CD4-positive, CD25-positive, alpha-beta regulatory T cell (primary cell): ENCODE measurements at regions not wholly inside any gene's neighbourhood (a gene's known extent, or its start where the extent isn't known, plus 50 kb on each side); places are given as distances from the start of the nearest gene placed in this dataset.
"Not testable (repeated sequence)": the region's sequence is repeated elsewhere in the genome, so short reads cannot be mapped to it uniquely, and the experiment has no call there.

Source experiments
- ATAC-seq, 2 donors: fragments of 150-1000 bp; cut with Tn5 transposase; one replicate each; pipeline ENCODE4 v1.10.0; 2021; ENCODE audit warnings: low read depth in 2 of 2, moderate number of reproducible peaks in 2 of 2, moderate library complexity in 1 of 2
- DNase-seq, 3 donors: peaks; one replicate each; pipeline versions ENCODE4 v3.0.0 to v3.0.0-alpha.2; 2012 to 2022; ENCODE audit warnings: mixed read lengths in 1 of 3
- H3K27ac ChIP-seq: one replicate; pipeline ENCODE4 v1.7.0; 2013; ENCODE audit warnings: mild to moderate bottlenecking, low read length; ENCODE audit not compliant: insufficient read depth, poor library complexity, severe bottlenecking
- H3K27me3 ChIP-seq: one replicate; pipeline ENCODE4 v1.7.0; 2013; ENCODE audit warnings: low read length; ENCODE audit not compliant: control insufficient read depth, insufficient read depth
- H3K36me3 ChIP-seq: one replicate; pipeline ENCODE4 v1.7.0; 2013; ENCODE audit warnings: mild to moderate bottlenecking, low read length, moderate library complexity; ENCODE audit not compliant: control insufficient read depth, insufficient read depth
- H3K4me1 ChIP-seq: 2 replicates; pipeline ENCODE4 v1.7.0; 2013; ENCODE audit warnings: mild to moderate bottlenecking, low read length; ENCODE audit not compliant: insufficient read depth, control insufficient read depth, poor library complexity, severe bottlenecking
- H3K4me3 ChIP-seq: one replicate; pipeline ENCODE4 v1.7.0; 2013; ENCODE audit warnings: low read depth, mild to moderate bottlenecking, low read length, moderate library complexity
- H3K9me3 ChIP-seq, 2 experiments: 1 replicate in 1 of 2; 2 replicates in 1 of 2; pipeline ENCODE4 v1.7.0; 2013; ENCODE audit warnings: low read length in 2 of 2, mild to moderate bottlenecking in 1 of 2, moderate library complexity in 1 of 2; ENCODE audit not compliant: control insufficient read depth in 2 of 2
- H3K27ac Mint-ChIP-seq, 3 donors: one replicate each; pipeline ENCODE4 v1.8.0; 2020 to 2022; ENCODE audit warnings: mild to moderate bottlenecking in 3 of 3, mixed read lengths in 3 of 3, moderate library complexity in 2 of 3
- H3K27me3 Mint-ChIP-seq: one replicate; pipeline ENCODE4 v1.8.0; 2022; ENCODE audit warnings: mild to moderate bottlenecking, mixed read lengths
- H3K36me3 Mint-ChIP-seq: one replicate; pipeline ENCODE4 v1.8.0; 2020; ENCODE audit warnings: mixed read lengths
- H3K4me1 Mint-ChIP-seq, 4 donors: one replicate each; pipeline ENCODE4 v1.8.0; 2020 to 2022; ENCODE audit warnings: mixed read lengths in 4 of 4, mild to moderate bottlenecking in 1 of 4
- H3K4me3 Mint-ChIP-seq, 4 donors: one replicate each; pipeline ENCODE4 v1.8.0; 2020 to 2022; ENCODE audit warnings: mild to moderate bottlenecking in 4 of 4, mixed read lengths in 4 of 4, moderate library complexity in 3 of 4
- H3K9me3 Mint-ChIP-seq, 7 donors: one replicate each; pipeline ENCODE4 v1.8.0; 2020 to 2022; ENCODE audit warnings: mixed read lengths in 7 of 7, mild to moderate bottlenecking in 3 of 7, moderate library complexity in 2 of 7

- H3K27me3 ChIP-seq = no peaks in the 10 kb centered on the region
- H3K27ac ChIP-seq = no peak overlapping the region
- Mint-ChIP-seq H3K4me1 (peaks cover 4 to 29% (median 17%) of the 10 kb centered on the region in 4 donors), H3K4me3 (no peak overlapping the region), H3K9me3 (peaks cover 0 to 5% (median 0%) of the 10 kb centered on the region in 7 donors), H3K27ac (no peak overlapping the region), H3K27me3 (peaks cover 7% of the 10 kb centered on the region), H3K36me3 (no peaks in the 10 kb centered on the region)
- no peak for DNase-seq
- peaks cover 4 to 8% of the 10 kb centered on the region in 2 experiments for H3K9me3 ChIP-seq
- no peak for ATAC-seq
- no peaks in the 10 kb centered on the region for H3K36me3 ChIP-seq
- no peak overlapping the region for H3K4me3 ChIP-seq
- H3K4me1 ChIP-seq = peaks cover 16% of the 10 kb centered on the region
These were observed 93.0 kb downstream of the CPN2 start for GRCh38 chr3:194257916-194258668.

GRCh38 chr3:194259982-194260766 lies 91.0 kb downstream of the CPN2 start:
- peaks cover 7% of the 10 kb centered on the region for H3K27me3 Mint-ChIP-seq
- no peak for ATAC-seq

GRCh38 chr3:194261581-194262063 lies 89.5 kb downstream of the CPN2 start:
- no peak overlapping the region for H3K4me3 ChIP-seq
- H3K9me3 Mint-ChIP-seq = peaks cover 0 to 5% (median 0%) of the 10 kb centered on the region in 7 donors
- no peaks in the 10 kb centered on the region for H3K4me1 ChIP-seq
- H3K27ac Mint-ChIP-seq = peak overlapping the region in 1 of 3 donors; percentile 77
- no peak overlapping the region for H3K27ac ChIP-seq
- H3K36me3 Mint-ChIP-seq = no peaks in the 10 kb centered on the region
- H3K9me3 ChIP-seq = peaks cover 4 to 8% of the 10 kb centered on the region in 2 experiments
- peaks cover 13% of the 10 kb centered on the region for H3K27me3 Mint-ChIP-seq
- DNase-seq (no peak), ATAC-seq (no peak)
- H3K4me3 Mint-ChIP-seq = no peak overlapping the region
- H3K27me3 ChIP-seq = no peaks in the 10 kb centered on the region
- peaks cover 0 to 2% (median under 1%) of the 10 kb centered on the region in 4 donors for H3K4me1 Mint-ChIP-seq
- H3K36me3 ChIP-seq = no peaks in the 10 kb centered on the region

More at GRCh38 chr3:194259982-194260766, 91.0 kb downstream of the CPN2 start:
- Histone ChIP-seq H3K27ac (no peak overlapping the region), H3K36me3 (no peaks in the 10 kb centered on the region), H3K9me3 (peaks cover 4 to 8% of the 10 kb centered on the region in 2 experiments), H3K27me3 (no peaks in the 10 kb centered on the region), H3K4me3 (no peak overlapping the region), H3K4me1 (peaks cover 14% of the 10 kb centered on the region)
- no peak for DNase-seq
- Mint-ChIP-seq H3K4me3 (no peak overlapping the region), H3K27ac (no peak overlapping the region), H3K36me3 (no peaks in the 10 kb centered on the region), H3K4me1 (peaks cover 0 to 15% (median 11%) of the 10 kb centered on the region in 4 donors), H3K9me3 (peaks cover 0 to 5% (median 0%) of the 10 kb centered on the region in 7 donors)

- Mint-ChIP-seq H3K4me1 (no peaks in the 10 kb centered on the region), H3K4me3 (no peak overlapping the region), H3K9me3 (peaks cover 0 to 5% (median 0%) of the 10 kb centered on the region in 7 donors), H3K27me3 (peaks cover 14% of the 10 kb centered on the region), H3K27ac (no peak overlapping the region), H3K36me3 (no peaks in the 10 kb centered on the region)
- Histone ChIP-seq H3K9me3 (peaks cover 4 to 8% of the 10 kb centered on the region in 2 experiments), H3K27me3 (no peaks in the 10 kb centered on the region), H3K27ac (no peak overlapping the region), H3K4me1 (no peaks in the 10 kb centered on the region), H3K36me3 (no peaks in the 10 kb centered on the region), H3K4me3 (no peak overlapping the region)
- DNase-seq (no peak), ATAC-seq (no peak)
These were observed 88.8 kb downstream of the CPN2 start for GRCh38 chr3:194262176-194262924.

GRCh38 chr3:194262925-194263305 lies 88.2 kb downstream of the CPN2 start:
- Histone ChIP-seq H3K4me1 (no peaks in the 10 kb centered on the region), H3K36me3 (no peaks in the 10 kb centered on the region), H3K27me3 (no peaks in the 10 kb centered on the region), H3K4me3 (no peak overlapping the region), H3K9me3 (peaks cover 4 to 7% of the 10 kb centered on the region in 2 experiments), H3K27ac (no peak overlapping the region)
- Mint-ChIP-seq H3K36me3 (no peaks in the 10 kb centered on the region), H3K4me3 (no peak overlapping the region), H3K27me3 (peaks cover 20% of the 10 kb centered on the region), H3K4me1 (no peaks in the 10 kb centered on the region), H3K9me3 (peaks cover 0 to 5% (median 0%) of the 10 kb centered on the region in 7 donors), H3K27ac (no peak overlapping the region)
- no peak for ATAC-seq
- no peak for DNase-seq

- not testable (repeated sequence) for H3K36me3 Mint-ChIP-seq, H3K9me3 Mint-ChIP-seq, H3K4me3 Mint-ChIP-seq, H3K9me3 ChIP-seq, ATAC-seq, H3K4me1 Mint-ChIP-seq, H3K36me3 ChIP-seq, H3K27me3 ChIP-seq, H3K27ac ChIP-seq, DNase-seq, H3K4me1 ChIP-seq, H3K4me3 ChIP-seq
- H3K27ac Mint-ChIP-seq = peak overlapping the region in 1 of 3 donors; percentile 68
- peaks cover 25% of the 10 kb centered on the region for H3K27me3 Mint-ChIP-seq
These were observed 86.3 kb downstream of the CPN2 start for GRCh38 chr3:194264631-194265504.

GRCh38 chr3:194265505-194265892 lies 85.6 kb downstream of the CPN2 start:
- Histone ChIP-seq H3K4me3 (no peak overlapping the region), H3K9me3 (no peaks in the 10 kb centered on the region), H3K36me3 (no peaks in the 10 kb centered on the region), H3K27ac (no peak overlapping the region), H3K4me1 (no peaks in the 10 kb centered on the region), H3K27me3 (no peaks in the 10 kb centered on the region)
- H3K36me3 Mint-ChIP-seq = no peaks in the 10 kb centered on the region
- ATAC-seq (no peak), DNase-seq (no peak)
- peaks cover 0 to 1% (median 0%) of the 10 kb centered on the region in 7 donors for H3K9me3 Mint-ChIP-seq
- H3K27ac Mint-ChIP-seq = peak overlapping the region in 1 of 3 donors; percentile 68
- H3K27me3 Mint-ChIP-seq = peaks cover 25% of the 10 kb centered on the region
- no peak overlapping the region for H3K4me3 Mint-ChIP-seq
- peaks cover 0 to 8% (median 2%) of the 10 kb centered on the region in 4 donors for H3K4me1 Mint-ChIP-seq
